Panc1 (cell line): ENCODE measurements at regions not wholly inside any gene's neighbourhood (a gene's known extent, or its start where the extent isn't known, plus 50 kb on each side); places are given as distances from the start of the nearest gene placed in this dataset.

Experiments used
- ATAC-seq: fragments of 200-7000 bp; cut with Tn5 transposase; 2 replicates; pipeline ENCODE4 v1.9.1; 2020; ENCODE audit warnings: mild to moderate bottlenecking, moderate library complexity
- BruUV-seq: library from RNA; stranded (reverse); fragments of 400-500 nt; replicated peaks from 2 replicates; lab custom pipeline; 2021; lab: Mats Ljungman, UMichigan
- CTCF ChIA-PET: fragments of 300-600 bp; sonication (Branson Sonifier 250); formaldehyde crosslinking; loops from one replicate; lab custom pipeline; 2022; ENCODE audit warnings: antibody characterized with exemption; lab: Charles Lee
- POLR2A ChIA-PET: fragments of 300-600 bp; sonication (Branson Sonifier 250); formaldehyde crosslinking; loops from one replicate; lab custom pipeline; 2022; ENCODE audit warnings: antibody characterized with exemption; lab: Charles Lee
- DNase-seq: peaks from one replicate; pipeline ENCODE4 v3.0.0-alpha.2; 2010; ENCODE audit warnings: low read depth, low spot score
- H3K27ac ChIP-seq: 2 replicates; pipeline ENCODE4 v1.5.1; 2011; ENCODE audit warnings: mild to moderate bottlenecking, low read length, inconsistent platforms
- H3K27me3 ChIP-seq: fragments of 200-500 bp; sonication (Bioruptor generic); 2 replicates; pipeline ENCODE4 v1.6.0; 2014; ENCODE audit warnings: low read length, inconsistent platforms; ENCODE audit not compliant: control insufficient read depth, insufficient read depth
- H3K36me3 ChIP-seq: fragments of 200-500 bp; sonication (Bioruptor generic); 2 replicates; pipeline ENCODE4 v1.5.1; 2014; ENCODE audit warnings: inconsistent platforms, mild to moderate bottlenecking, low read length, moderate library complexity; ENCODE audit not compliant: control insufficient read depth, insufficient read depth
- H3K4me1 ChIP-seq: 2 replicates; pipeline ENCODE4 v1.5.1; 2011; ENCODE audit warnings: inconsistent platforms, mild to moderate bottlenecking, low read length, moderate library complexity; ENCODE audit not compliant: control insufficient read depth, insufficient read depth
- H3K4me3 ChIP-seq, 2 experiments: 2 replicates each; pipeline ENCODE4 v1.5.1; 2011 to 2012; ENCODE audit warnings: low read depth in 2 of 2, low read length in 2 of 2, mild to moderate bottlenecking in 2 of 2, inconsistent platforms in 1 of 2, moderate library complexity in 1 of 2
- H3K9me3 ChIP-seq: fragments of 200-500 bp; sonication (Bioruptor generic); 2 replicates; pipeline ENCODE4 v1.5.1; 2014; ENCODE audit warnings: low read depth, mild to moderate bottlenecking, inconsistent platforms, low read length, moderate library complexity; ENCODE audit not compliant: control insufficient read depth, insufficient read depth
- POLR2AphosphoS5 ChIP-seq: IDR thresholded peaks from 2 replicates; pipeline ENCODE4 v1.6.1; 2012; ENCODE audit warnings: mild to moderate bottlenecking, low read depth, low read length, moderate library complexity
- SIN3A ChIP-seq: IDR thresholded peaks from 2 replicates; pipeline ENCODE4 v1.6.1; 2012; ENCODE audit warnings: low read depth, mild to moderate bottlenecking, low read length, moderate library complexity, borderline replicate concordance; ENCODE audit not compliant: insufficient read depth
- TCF7L2 ChIP-seq: IDR thresholded peaks from 2 replicates; pipeline ENCODE4 v1.6.1; 2011; ENCODE audit warnings: mild to moderate bottlenecking, low read depth, low read length, inconsistent platforms
- in situ Hi-C: cut with HindIII; loops from 2 replicates; pipeline ENCODE4 v1.10.0; 2016; ENCODE audit warnings: low sequenced_read_pairs, low pct_unique_long_range_greater_than_20kb
- intact Hi-C: fragments of 100-400 bp; cut with micrococcal nuclease; formaldehyde crosslinking; loops from one replicate; pipeline ENCODE4 v1.10.0; 2022; ENCODE audit not compliant: unreplicated experiment
- TF ChIP-seq, protein P1 (sequence below), 2 experiments: IDR thresholded peaks; 2 replicates each; pipeline ENCODE4 v1.6.1; 2011 to 2012; ENCODE audit warnings: low read depth in 2 of 2, control low read depth in 1 of 2, low read length in 1 of 2, mild to moderate bottlenecking in 1 of 2, moderate library complexity in 1 of 2; ENCODE audit not compliant: insufficient read depth in 1 of 2
- TF ChIP-seq, protein P2 (sequence below): fragments of 450-650 bp; IDR thresholded peaks from 2 replicates; pipeline ENCODE4 v1.5.1; 2017; ENCODE audit warnings: mild to moderate bottlenecking

DNA sequence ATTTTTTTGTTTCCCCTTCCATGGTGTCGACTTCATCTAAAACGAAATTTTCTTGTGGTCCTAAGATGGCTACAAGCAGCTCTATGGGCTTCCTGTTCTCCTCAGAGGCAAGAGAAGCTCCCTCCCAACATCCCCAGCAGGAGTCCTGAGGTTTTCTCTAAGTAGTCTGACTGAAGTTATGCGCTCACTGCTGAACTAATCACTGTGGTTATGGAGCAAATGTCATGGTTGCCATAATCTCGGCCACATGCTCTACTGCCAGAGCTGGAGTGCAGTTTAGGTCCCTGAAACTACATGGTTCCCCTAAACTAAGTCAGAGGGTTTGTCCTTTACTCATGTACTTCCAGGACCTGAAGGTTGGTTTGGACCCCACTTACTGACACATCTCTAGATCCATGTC, 68.0 kb upstream of the MAMDC2 start:
- Histone ChIP-seq H3K9me3 (no peaks in the 10 kb centered on the region), H3K27me3 (no peaks in the 10 kb centered on the region), H3K36me3 (no peaks in the 10 kb centered on the region), H3K27ac (no peak overlapping the region), H3K4me1 (no peaks in the 10 kb centered on the region), H3K4me3 (no peak overlapping the region)
- DNase-seq (no peak), ATAC-seq (no peak)
- POLR2A ChIA-PET = no interaction called here
- CTCF ChIA-PET = no interaction called here
- BruUV-seq = no TSS peak
- in situ Hi-C loops = no loop called here
- TF ChIP-seq TCF7L2 (no peak), SIN3A (no peak), POLR2AphosphoS5 (no peak)
- TF ChIP-seq, protein P1, sequence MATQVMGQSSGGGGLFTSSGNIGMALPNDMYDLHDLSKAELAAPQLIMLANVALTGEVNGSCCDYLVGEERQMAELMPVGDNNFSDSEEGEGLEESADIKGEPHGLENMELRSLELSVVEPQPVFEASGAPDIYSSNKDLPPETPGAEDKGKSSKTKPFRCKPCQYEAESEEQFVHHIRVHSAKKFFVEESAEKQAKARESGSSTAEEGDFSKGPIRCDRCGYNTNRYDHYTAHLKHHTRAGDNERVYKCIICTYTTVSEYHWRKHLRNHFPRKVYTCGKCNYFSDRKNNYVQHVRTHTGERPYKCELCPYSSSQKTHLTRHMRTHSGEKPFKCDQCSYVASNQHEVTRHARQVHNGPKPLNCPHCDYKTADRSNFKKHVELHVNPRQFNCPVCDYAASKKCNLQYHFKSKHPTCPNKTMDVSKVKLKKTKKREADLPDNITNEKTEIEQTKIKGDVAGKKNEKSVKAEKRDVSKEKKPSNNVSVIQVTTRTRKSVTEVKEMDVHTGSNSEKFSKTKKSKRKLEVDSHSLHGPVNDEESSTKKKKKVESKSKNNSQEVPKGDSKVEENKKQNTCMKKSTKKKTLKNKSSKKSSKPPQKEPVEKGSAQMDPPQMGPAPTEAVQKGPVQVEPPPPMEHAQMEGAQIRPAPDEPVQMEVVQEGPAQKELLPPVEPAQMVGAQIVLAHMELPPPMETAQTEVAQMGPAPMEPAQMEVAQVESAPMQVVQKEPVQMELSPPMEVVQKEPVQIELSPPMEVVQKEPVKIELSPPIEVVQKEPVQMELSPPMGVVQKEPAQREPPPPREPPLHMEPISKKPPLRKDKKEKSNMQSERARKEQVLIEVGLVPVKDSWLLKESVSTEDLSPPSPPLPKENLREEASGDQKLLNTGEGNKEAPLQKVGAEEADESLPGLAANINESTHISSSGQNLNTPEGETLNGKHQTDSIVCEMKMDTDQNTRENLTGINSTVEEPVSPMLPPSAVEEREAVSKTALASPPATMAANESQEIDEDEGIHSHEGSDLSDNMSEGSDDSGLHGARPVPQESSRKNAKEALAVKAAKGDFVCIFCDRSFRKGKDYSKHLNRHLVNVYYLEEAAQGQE (IDR thresholded peaks at IDR 0.05; ENCODE audit: insufficient read depth in 1 of 2, low read depth in 2 of 2, low read length in 1 of 2) = no peak
- TF ChIP-seq, protein P2, sequence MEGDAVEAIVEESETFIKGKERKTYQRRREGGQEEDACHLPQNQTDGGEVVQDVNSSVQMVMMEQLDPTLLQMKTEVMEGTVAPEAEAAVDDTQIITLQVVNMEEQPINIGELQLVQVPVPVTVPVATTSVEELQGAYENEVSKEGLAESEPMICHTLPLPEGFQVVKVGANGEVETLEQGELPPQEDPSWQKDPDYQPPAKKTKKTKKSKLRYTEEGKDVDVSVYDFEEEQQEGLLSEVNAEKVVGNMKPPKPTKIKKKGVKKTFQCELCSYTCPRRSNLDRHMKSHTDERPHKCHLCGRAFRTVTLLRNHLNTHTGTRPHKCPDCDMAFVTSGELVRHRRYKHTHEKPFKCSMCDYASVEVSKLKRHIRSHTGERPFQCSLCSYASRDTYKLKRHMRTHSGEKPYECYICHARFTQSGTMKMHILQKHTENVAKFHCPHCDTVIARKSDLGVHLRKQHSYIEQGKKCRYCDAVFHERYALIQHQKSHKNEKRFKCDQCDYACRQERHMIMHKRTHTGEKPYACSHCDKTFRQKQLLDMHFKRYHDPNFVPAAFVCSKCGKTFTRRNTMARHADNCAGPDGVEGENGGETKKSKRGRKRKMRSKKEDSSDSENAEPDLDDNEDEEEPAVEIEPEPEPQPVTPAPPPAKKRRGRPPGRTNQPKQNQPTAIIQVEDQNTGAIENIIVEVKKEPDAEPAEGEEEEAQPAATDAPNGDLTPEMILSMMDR = no peak
- intact Hi-C loops = no loop called here

DNA sequence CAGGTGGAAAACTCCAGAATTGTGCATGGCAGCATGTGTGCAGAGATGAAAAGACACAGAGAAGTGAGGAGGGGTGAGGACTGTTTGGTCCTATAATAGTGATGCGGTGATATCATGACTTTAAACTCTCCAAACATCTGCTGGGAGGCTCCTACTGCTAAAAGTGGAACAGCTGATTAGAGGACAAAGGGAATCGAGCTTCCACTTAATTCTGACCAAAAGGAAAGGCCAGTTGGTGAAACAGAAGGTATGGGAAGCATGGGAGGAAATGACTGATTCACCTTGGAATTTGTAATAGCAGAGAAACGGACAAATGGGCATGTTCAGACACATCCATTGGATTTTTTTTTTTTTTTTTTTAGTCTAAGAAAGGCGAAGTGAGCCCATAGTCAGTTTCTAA, 67.5 kb upstream of the MAMDC2 start:
- no peaks in the 10 kb centered on the region for H3K9me3 ChIP-seq
- intact Hi-C loops (no loop called here), in situ Hi-C loops (no loop called here)
- no peaks in the 10 kb centered on the region for H3K27me3 ChIP-seq
- ChIA-PET CTCF (interaction anchor here (0.6 kb wide), 1 partner anchor 47 kb away, joined by 8 read pairs; no protein-coding TSS in a partner anchor), POLR2A (no interaction called here)
- no peaks in the 10 kb centered on the region for H3K4me1 ChIP-seq
- no peak for TF ChIP-seq POLR2AphosphoS5
- TF ChIP-seq SIN3A = no peak
- TF ChIP-seq, protein P1 (IDR thresholded peaks at IDR 0.05; ENCODE audit: insufficient read depth in 1 of 2, low read depth in 2 of 2, low read length in 1 of 2) = no peak
- no peak for TF ChIP-seq TCF7L2
- TF ChIP-seq, protein P2 = no peak
- no peak overlapping the region for H3K4me3 ChIP-seq
- no TSS peak for BruUV-seq
- ATAC-seq = no peak
- no peak overlapping the region for H3K27ac ChIP-seq
- H3K36me3 ChIP-seq = no peaks in the 10 kb centered on the region
- DNase-seq = no peak
